ENCODE measurements at regions not wholly inside any gene's neighbourhood (a gene's known extent, or its start where the extent isn't known, plus 50 kb on each side); places are given as distances from the start of the nearest gene placed in this dataset.

- H3K36me3 ChIP-seq (ENCODE audit: low read depth, low read length) = no peaks in the 10 kb centered on the region
- H3F3A ChIP-seq (ENCODE audit: low read length, unreplicated experiment) = no peaks in the 10 kb centered on the region
- H3K9me3 ChIP-seq (ENCODE audit: low read length) = no peaks in the 10 kb centered on the region
- ChIA-PET POLR2A (ENCODE audit: unreplicated experiment) (interaction anchor here (0.7 kb wide), 2 partner anchors 59 to 1401 kb away, joined by 3 read pairs; no protein-coding TSS in a partner anchor), CTCF (no interaction called here)
- ATAC-seq (no peak), DNase-seq (no peak)
- H2AFZ ChIP-seq (ENCODE audit: low read length) = no peak overlapping the region
- H3K27ac ChIP-seq (ENCODE audit: low read length) = peak overlapping the region; percentile 88
- intact Hi-C loops (cut with micrococcal nuclease) = loop anchor here (2.0 kb wide), 1 partner anchor 136 kb away; no protein-coding TSS in a partner anchor
- peak overlapping the region; percentile 12; the same call in 1 of the 2 replicates for H3K9ac ChIP-seq (ENCODE audit: low read length)
- no peaks in the 10 kb centered on the region for H4K20me1 ChIP-seq (ENCODE audit: low read length)
- peak overlapping the region; percentile 68; the same call in 1 of the 2 replicates for H3K4me2 ChIP-seq (ENCODE audit: low read length)
- no peaks in the 10 kb centered on the region for H3K9me2 ChIP-seq (replicated peaks; ENCODE audit: low read length)
- no peak for TF ChIP-seq CTCF (conservative IDR thresholded peaks at IDR 0.05; ENCODE audit: low read depth, low read length)
- TF ChIP-seq EZH2 (IDR thresholded peaks at IDR 0.05; ENCODE audit: low read length, unreplicated experiment) = no peak
- TF ChIP-seq EZH2phosphoT487 (IDR thresholded peaks at IDR 0.05; ENCODE audit: borderline replicate concordance, low read length) = no peak
- no TSS peak for BruUV-seq (replicated peaks)
- no peaks in the 10 kb centered on the region for H3K79me2 ChIP-seq (ENCODE audit: low read length)
- peaks cover 31% of the 10 kb centered on the region for H3K4me1 ChIP-seq (ENCODE audit: insufficient read depth, low read length)
- no peaks in the 10 kb centered on the region for H3K27me3 ChIP-seq (ENCODE audit: low read length)
- H3K4me3 ChIP-seq (ENCODE audit: low read length) = no peak overlapping the region
Observed at GRCh38 chr11:34750692-34751405, 130.0 kb downstream of the EHF start.

GRCh38 chr11:34749666-34750659, 129.1 kb downstream of the EHF start:
- peak; percentile 94 for ATAC-seq
- peak; percentile 91 for DNase-seq
- intact Hi-C loops (cut with micrococcal nuclease) = loop anchor here (2.0 kb wide), 1 partner anchor 137 kb away; no protein-coding TSS in a partner anchor
- H3K4me3 ChIP-seq (ENCODE audit: low read length) = peak overlapping the region; percentile 28; the same call in 1 of the 2 replicates
- H3K4me1 ChIP-seq (ENCODE audit: insufficient read depth, low read length) = peaks cover 23% of the 10 kb centered on the region
- H3K9ac ChIP-seq (ENCODE audit: low read length) = peak overlapping the region; percentile 43
- POLR2A ChIA-PET (ENCODE audit: unreplicated experiment) = interaction anchor here (0.7 kb wide), 2 partner anchors 60 to 1402 kb away, joined by 3 read pairs; no protein-coding TSS in a partner anchor
- peak overlapping the region; percentile 68 for H3K4me2 ChIP-seq (ENCODE audit: low read length)
- H4K20me1 ChIP-seq (ENCODE audit: low read length) = no peaks in the 10 kb centered on the region
- H3K9me2 ChIP-seq (replicated peaks; ENCODE audit: low read length) = no peaks in the 10 kb centered on the region
- H2AFZ ChIP-seq (ENCODE audit: low read length) = no peak overlapping the region
- H3K79me2 ChIP-seq (ENCODE audit: low read length) = no peaks in the 10 kb centered on the region
- BruUV-seq (replicated peaks) = no TSS peak
- CTCF ChIA-PET = no interaction called here
- TF ChIP-seq EZH2phosphoT487 (IDR thresholded peaks at IDR 0.05; ENCODE audit: borderline replicate concordance, low read length) (no peak), CTCF (conservative IDR thresholded peaks at IDR 0.05; ENCODE audit: low read depth, low read length) (no peak), EZH2 (IDR thresholded peaks at IDR 0.05; ENCODE audit: low read length, unreplicated experiment) (no peak)
- H3K27me3 ChIP-seq (ENCODE audit: low read length) = no peaks in the 10 kb centered on the region
- H3K36me3 ChIP-seq (ENCODE audit: low read depth, low read length) = no peaks in the 10 kb centered on the region
- no peaks in the 10 kb centered on the region for H3K9me3 ChIP-seq (ENCODE audit: low read length)
- peak overlapping the region; percentile 88 for H3K27ac ChIP-seq (ENCODE audit: low read length)
- H3F3A ChIP-seq (ENCODE audit: low read length, unreplicated experiment) = no peaks in the 10 kb centered on the region
